GM19468 (cell line): ENCODE measurements at regions not wholly inside any gene's neighbourhood (a gene's known extent, or its start where the extent isn't known, plus 50 kb on each side); places are given as distances from the start of the nearest gene placed in this dataset.
"Not testable (repeated sequence)": the region's sequence is repeated elsewhere in the genome, so short reads cannot be mapped to it uniquely, and the experiment has no call there.

Experiments
- ATAC-seq: cut with Tn5 transposase; IDR thresholded peaks from one replicate; pipeline ENCODE4 v1.9.1; 2021; ENCODE audit warnings: mild to moderate bottlenecking, moderate library complexity, moderate number of reproducible peaks; ENCODE audit not compliant: unreplicated experiment; ENCODE audit errors: extremely low read depth

DNA sequence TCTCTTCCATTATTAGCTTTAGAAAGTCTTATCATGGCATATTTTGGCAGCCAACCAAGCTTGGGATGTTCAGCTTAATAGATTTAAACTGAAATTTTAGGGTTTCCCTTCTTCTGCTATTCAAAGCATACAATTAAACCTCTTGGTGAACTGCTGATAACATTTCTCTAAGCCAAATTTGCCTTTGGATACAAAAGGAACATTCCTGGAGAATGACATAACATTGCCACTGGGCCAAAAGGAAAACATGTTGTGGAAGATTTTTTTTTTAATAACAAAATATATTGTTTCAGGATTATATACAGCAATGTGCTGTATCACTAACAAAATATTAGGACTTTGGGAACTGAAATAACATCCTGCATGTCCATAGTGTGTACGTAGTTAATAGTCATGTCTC, 215.1 kb upstream of the TBX18 start:
- no peak for ATAC-seq

DNA sequence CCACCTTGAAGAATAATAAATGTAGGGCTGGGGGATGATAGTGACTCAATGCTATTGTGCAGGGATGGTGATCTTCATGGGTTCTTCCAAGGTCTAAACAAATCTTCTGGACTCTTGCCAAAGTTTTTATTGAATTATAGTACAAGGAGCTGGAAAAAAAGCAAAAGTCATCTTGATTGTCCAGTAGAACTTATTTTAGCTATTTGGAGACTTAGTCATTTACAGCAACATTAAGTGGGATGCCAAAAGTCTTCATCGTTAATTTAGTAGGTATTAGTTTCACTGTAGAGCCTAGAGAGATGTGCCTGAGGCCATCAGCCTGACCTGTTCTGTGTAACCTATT, 212.9 kb upstream of the TBX18 start:
- no peak for ATAC-seq

- no peak for ATAC-seq
Measured at GRCh38 chr6:84976526-84977362, 212.3 kb upstream of the TBX18 start.

GRCh38 chr6:84975316-84975715, 210.9 kb upstream of the TBX18 start:
- no peak for ATAC-seq

- ATAC-seq, result no peak
Measured at GRCh38 chr6:84973606-84974005, 209.2 kb upstream of the TBX18 start.

- ATAC-seq, result no peak
Measured at GRCh38 chr6:84967965-84968364, 203.6 kb upstream of the TBX18 start.

DNA sequence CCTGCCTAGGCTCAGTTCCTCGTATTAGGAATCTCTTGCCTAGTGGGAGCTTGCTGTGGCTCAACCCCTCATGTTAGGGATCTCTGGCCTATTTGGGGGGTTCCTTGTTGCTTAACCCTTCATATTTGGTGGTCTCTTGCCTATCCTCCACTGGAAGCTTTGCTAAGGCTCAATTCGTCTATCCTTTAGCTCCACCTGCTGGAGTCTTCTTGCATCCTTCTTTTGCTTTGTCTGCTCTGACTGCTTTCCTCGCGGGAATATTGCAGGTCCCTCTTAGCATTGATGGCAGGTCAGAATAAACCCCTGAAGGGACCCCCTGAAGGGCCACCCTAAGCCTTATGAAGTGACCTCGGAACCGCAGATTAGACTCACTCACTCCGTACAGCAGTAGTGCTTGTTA, 203.0 kb upstream of the TBX18 start:
- ATAC-seq, result no peak

GRCh38 chr6:84953111-84953755, 188.8 kb upstream of the TBX18 start:
- ATAC-seq, result no peak

DNA sequence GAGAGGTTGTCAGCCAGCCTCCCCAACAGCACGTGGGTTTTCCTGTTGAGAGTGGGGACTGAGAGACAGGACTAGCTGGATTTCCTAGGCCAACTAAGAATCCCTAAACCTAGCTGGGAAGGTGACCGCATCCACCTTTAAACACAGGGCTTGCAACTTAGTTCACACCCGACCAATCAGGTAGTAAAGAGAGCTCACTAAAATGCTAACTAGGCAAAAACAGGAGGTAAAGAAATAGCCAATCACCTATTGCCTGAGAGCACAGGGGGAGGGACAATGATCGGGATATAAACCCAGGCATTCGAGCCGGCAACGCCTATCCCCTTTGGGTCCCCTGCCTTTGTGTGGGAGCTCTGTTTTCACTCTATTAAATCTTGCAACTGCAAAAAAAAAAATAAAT, 180.5 kb upstream of the TBX18 start:
- not testable (repeated sequence) for ATAC-seq

GRCh38 chr6:84943905-84944304, 179.5 kb upstream of the TBX18 start:
- ATAC-seq, result no peak

- ATAC-seq, result not testable (repeated sequence)
Measured at GRCh38 chr6:84941609-84942008, 177.2 kb upstream of the TBX18 start.

DNA sequence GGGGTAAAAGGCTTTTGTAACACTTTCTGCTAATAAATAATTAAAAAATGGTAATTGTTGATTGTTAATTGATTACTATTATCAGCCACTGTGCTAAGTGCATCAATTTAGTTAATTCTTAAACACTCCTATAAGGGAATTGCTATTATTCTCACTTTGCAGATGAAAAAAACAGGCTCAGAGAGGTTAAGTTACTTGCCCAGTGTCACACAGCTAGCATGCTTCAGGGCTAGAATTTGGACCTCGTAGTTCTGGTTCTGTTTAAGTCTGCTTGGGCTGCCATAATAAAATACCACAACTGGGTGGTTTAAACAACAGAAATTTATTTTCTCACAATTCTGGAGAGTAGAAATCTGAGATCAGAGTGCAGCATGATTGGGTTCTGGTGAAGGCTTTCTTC, 164.8 kb upstream of the TBX18 start:
- no peak for ATAC-seq

DNA sequence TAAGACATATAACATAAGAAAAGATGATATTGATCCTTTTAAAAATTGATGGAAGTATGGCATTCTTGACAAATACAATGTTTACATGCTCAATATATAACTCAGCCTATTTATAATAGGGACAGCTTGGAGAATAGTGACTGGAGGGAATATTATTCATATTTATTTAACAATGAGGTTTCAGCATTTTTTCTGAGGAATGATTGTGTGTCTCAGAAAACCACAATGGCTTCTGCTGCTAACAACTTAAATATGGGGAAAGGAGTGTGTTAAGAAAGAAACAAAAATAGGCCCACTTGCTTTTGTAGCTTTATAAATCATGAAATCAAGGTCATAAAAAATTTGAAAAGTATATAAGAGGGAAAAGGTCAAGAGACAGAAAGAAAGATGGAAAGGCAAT, 163.2 kb upstream of the TBX18 start:
- no peak for ATAC-seq

GRCh38 chr6:84926189-84927155, 162.1 kb upstream of the TBX18 start:
- no peak for ATAC-seq

DNA sequence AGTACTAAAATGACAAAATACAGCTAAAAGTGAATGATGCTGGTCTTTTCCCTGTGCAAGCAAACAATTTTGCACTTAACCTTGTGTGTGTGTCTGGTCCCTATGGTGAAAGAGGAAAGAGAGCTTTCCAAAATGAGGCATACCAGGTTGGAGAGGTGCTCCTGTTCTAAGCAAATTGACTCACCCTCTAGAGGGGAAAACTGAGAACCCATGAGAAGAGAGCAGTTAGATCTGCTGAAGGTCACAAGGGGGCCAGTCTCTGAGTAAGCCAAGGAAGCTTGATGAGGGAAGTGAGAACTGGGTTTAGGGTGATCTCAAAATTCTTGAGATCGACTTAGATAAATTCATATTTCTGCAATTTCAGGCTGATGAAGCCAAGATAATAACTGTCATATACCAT, 157.5 kb upstream of the TBX18 start:
- ATAC-seq, result no peak

GRCh38 chr6:84920021-84920420, 155.6 kb upstream of the TBX18 start:
- no peak for ATAC-seq

- ATAC-seq, result no peak
Measured at GRCh38 chr6:84916704-84917103, 152.3 kb upstream of the TBX18 start.

GRCh38 chr6:84912472-84913322, 148.3 kb upstream of the TBX18 start:
- ATAC-seq, result no peak

- no peak for ATAC-seq
Measured at GRCh38 chr6:84910906-84911607, 146.7 kb upstream of the TBX18 start.
